SJSA1 (cell line): ENCODE measurements at regions not wholly inside any gene's neighbourhood (a gene's known extent, or its start where the extent isn't known, plus 50 kb on each side); places are given as distances from the start of the nearest gene placed in this dataset.
"Not testable (repeated sequence)": the region's sequence is repeated elsewhere in the genome, so short reads cannot be mapped to it uniquely, and the experiment has no call there.

Source experiments
- DNase-seq, 2 experiments: peaks; one replicate each; pipeline ENCODE4 v3.0.0-alpha.2; 2015 to 2020; ENCODE audit warnings: low spot score in 2 of 2, low read depth in 1 of 2
- H3K27ac ChIP-seq: fragments of 250-450 bp; sonication (Bioruptor Pico); 2 replicates; pipeline ENCODE4 v1.5.1; 2020; ENCODE audit warnings: mild to moderate bottlenecking, moderate library complexity
- H3K27me3 ChIP-seq: fragments of 250-450 bp; sonication (Bioruptor Pico); replicated peaks from 2 replicates; pipeline ENCODE4 v1.5.1; 2020; ENCODE audit warnings: mild to moderate bottlenecking, moderate library complexity
- H3K36me3 ChIP-seq: fragments of 250-450 bp; sonication (Bioruptor Pico); 2 replicates; pipeline ENCODE4 v1.5.1; 2020; ENCODE audit warnings: mild to moderate bottlenecking
- H3K4me1 ChIP-seq: fragments of 250-450 bp; sonication (Bioruptor Pico); replicated peaks from 2 replicates; pipeline ENCODE4 v1.6.1; 2021; ENCODE audit warnings: mild to moderate bottlenecking
- H3K4me3 ChIP-seq: fragments of 250-450 bp; sonication (Bioruptor Pico); 2 replicates; pipeline ENCODE4 v1.5.1; 2020; ENCODE audit warnings: mild to moderate bottlenecking
- H3K9me3 ChIP-seq: fragments of 250-450 bp; sonication (Bioruptor Pico); replicated peaks from 2 replicates; pipeline ENCODE4 v1.5.1; 2020; ENCODE audit warnings: mild to moderate bottlenecking

DNA sequence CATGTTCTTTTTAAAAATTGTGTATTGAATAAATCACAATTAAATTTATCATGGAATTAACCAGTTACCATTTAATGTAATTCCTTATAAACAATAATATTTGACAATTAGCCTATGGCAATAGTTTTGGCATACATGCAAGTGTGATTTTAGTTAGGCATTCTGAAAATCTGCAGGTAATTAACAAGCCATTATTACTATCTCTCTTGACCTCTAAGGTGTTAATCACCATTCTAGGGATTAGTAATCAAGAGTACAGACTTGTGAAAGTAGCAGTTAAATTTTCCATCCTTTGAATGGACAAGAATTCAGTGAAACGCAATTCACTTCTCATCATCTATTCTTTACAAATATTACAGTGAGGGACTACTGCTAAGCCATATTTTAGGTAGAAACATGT lies 127.7 kb upstream of the CHST9 start:
- no peaks in the 10 kb centered on the region for H3K36me3 ChIP-seq
- no peaks in the 10 kb centered on the region for H3K27me3 ChIP-seq
- no peaks in the 10 kb centered on the region for H3K4me1 ChIP-seq
- no peak overlapping the region for H3K4me3 ChIP-seq
- H3K9me3 ChIP-seq: no peaks in the 10 kb centered on the region
- H3K27ac ChIP-seq: no peak overlapping the region
- DNase-seq: no peak

DNA sequence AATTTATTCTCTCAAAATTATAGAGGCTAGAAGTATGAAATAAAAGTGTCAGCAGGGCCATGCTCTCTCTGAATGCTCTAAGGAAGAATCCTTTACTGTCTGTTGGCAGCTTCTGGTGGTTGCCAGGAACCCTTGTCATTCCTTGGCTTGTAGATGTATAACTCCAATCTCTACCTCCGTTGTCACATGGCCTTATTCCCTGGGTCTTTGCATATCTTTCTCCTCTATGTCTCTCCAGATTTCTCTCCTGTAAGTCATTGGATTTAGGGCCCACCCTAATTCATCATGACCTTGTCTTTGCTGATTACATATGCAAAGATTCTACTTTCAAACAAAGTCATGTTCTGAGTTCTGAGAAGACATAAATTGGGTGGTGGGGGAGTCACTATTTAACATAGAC lies 127.0 kb upstream of the CHST9 start:
- Histone ChIP-seq H3K4me1 (no peaks in the 10 kb centered on the region), H3K4me3 (no peak overlapping the region), H3K9me3 (no peaks in the 10 kb centered on the region), H3K27me3 (no peaks in the 10 kb centered on the region), H3K27ac (no peak overlapping the region), H3K36me3 (no peaks in the 10 kb centered on the region)
- no peak for DNase-seq

DNA sequence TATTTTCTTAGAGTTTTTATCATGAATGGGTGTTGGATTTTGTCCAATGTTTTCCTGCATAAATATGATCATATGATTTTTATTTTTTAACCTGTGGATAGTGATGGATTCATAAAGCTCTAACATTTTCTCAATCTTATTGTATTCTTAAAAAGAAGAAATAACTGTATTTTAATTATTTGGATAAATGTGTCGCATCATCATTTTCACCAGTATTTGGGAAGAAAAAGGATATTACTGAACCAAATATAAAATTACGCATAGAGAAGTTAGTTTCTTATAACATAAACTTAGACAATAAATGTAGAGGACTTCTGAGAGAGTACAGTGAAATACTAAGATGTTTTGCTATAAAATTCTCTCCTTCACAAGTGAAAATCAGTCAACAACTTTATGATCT lies 126.0 kb upstream of the CHST9 start:
- no peak overlapping the region for H3K27ac ChIP-seq
- no peaks in the 10 kb centered on the region for H3K27me3 ChIP-seq
- H3K4me1 ChIP-seq: no peaks in the 10 kb centered on the region
- H3K4me3 ChIP-seq: no peak overlapping the region
- no peak for DNase-seq
- H3K9me3 ChIP-seq: no peaks in the 10 kb centered on the region
- H3K36me3 ChIP-seq: no peaks in the 10 kb centered on the region

DNA sequence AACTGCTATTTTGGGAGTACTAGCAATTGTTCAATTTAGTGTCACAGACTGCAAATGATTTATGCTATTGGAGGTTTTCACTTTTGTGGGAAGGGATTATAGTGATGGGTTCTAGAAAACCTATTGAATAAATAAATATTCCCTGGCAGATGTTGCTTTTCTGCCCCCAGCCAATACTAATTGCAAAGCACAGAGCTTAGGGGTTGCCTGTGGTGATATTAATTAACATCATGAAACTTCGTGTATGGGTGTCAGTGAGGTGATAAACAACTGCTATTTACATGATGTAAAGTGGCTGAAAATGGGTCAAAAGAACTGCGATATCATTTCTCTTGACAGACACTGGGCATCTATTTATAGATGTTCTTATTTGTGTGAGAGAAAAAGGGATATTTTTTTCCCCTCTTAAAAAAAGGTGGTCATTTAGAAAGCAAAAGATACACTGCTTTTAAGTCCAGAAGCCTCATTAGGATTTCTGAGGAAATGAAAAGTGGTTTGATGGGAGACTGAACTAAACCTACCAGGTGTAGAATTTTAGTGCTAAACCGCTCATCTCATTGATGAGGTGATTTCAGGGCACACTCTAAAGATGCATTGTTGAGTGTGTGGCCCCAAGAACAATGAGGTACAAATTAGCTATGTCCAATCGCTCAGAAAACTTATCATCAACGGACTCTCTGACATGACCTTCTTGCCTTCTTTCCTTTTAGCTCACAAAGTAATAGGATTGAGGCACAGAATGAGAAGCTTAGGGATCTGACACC lies 116.7 kb upstream of the CHST9 start:
- H3K9me3 ChIP-seq: 0 out of 2 replicates have a peak, but pooled peaks cover 3% of the 10 kb centered on the region
- no peaks in the 10 kb centered on the region for H3K27me3 ChIP-seq
- no peaks in the 10 kb centered on the region for H3K36me3 ChIP-seq
- no peak for DNase-seq
- H3K27ac ChIP-seq: no peak overlapping the region
- H3K4me3 ChIP-seq: no peak overlapping the region
- H3K4me1 ChIP-seq: no peaks in the 10 kb centered on the region

DNA sequence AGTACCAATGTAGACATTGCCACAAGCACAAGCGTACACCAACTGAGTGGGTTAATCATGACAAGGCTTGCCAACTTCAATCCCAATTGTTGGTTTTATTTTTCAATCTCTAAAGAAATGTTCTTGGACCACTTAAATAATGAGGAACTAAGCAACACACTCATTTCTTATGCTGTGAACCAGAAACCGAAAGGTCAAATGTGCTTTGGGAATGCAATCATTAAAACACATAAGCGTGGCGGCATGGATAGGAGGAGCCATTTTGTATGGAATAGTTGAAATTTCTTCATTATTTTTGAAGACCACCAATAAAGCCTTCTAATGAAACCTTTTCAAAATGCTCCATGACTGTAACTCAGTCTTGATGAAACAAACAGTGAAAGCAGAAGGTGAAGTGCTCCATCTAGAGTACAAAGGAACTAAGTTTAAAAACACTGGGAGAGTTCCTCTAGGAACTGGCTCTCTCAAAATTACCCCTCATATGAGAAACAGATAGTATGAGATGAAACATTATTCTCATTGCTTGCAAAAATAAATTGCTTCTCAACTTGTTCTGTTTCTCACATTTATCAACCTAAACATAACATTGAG lies 113.2 kb upstream of the CHST9 start:
- Histone ChIP-seq H3K27me3 (no peaks in the 10 kb centered on the region), H3K27ac (no peak overlapping the region), H3K4me3 (no peak overlapping the region), H3K4me1 (no peaks in the 10 kb centered on the region), H3K9me3 (0 out of 2 replicates have a peak, but pooled peaks cover 3% of the 10 kb centered on the region), H3K36me3 (no peaks in the 10 kb centered on the region)
- DNase-seq: no peak

DNA sequence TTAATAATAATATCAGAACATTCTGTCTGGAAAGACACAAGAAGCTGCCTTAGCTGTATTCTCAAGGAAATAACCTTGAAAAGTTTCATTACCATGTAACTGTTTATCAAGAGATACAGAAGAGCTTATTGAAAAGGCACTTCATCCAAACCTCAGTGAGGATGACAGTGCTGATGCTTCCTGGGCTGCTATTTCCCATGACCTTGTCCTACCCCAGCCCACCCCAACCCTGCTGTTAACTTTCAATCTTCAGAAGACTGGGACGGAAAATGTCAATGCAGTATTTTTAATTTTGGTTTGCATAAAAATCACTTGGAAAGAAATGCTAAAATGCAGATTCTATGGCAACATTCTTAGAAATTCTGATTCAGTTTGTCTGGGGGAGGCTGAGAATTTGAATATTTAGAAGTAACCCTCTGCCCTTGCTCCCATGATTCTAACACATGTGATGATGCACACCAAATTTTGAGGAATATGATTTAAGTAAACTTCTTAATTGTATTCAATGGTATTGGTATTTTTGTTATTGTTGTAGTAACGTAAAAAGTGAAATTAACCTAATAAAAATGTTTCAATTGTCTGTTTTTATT lies 101.0 kb upstream of the CHST9 start:
- not testable (repeated sequence) for H3K4me1 ChIP-seq, DNase-seq, H3K36me3 ChIP-seq, H3K27me3 ChIP-seq, H3K27ac ChIP-seq, H3K4me3 ChIP-seq, H3K9me3 ChIP-seq

DNA sequence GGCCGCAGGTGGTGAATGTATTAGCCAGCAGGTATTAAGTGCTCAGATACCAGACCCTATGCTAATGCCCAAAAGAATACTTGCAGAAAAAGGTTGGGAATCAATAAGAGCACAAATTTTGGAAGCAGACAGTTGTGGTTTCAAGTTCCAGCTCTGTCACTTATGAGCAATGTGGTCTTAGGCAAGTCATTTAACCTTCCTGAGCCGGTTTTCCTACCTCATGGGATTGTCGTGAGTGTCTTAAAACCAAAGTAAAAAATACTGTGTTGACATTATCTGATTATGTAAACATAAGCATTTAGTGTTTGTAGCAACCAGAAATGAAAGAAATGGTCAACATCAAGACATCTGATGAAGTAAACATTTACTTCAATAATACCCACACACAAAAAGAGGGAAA lies 93.0 kb upstream of the CHST9 start:
- Histone ChIP-seq H3K9me3 (no peaks in the 10 kb centered on the region), H3K27ac (no peak overlapping the region), H3K4me3 (no peak overlapping the region), H3K4me1 (no peaks in the 10 kb centered on the region), H3K27me3 (no peaks in the 10 kb centered on the region), H3K36me3 (no peaks in the 10 kb centered on the region)
- DNase-seq: no peak

DNA sequence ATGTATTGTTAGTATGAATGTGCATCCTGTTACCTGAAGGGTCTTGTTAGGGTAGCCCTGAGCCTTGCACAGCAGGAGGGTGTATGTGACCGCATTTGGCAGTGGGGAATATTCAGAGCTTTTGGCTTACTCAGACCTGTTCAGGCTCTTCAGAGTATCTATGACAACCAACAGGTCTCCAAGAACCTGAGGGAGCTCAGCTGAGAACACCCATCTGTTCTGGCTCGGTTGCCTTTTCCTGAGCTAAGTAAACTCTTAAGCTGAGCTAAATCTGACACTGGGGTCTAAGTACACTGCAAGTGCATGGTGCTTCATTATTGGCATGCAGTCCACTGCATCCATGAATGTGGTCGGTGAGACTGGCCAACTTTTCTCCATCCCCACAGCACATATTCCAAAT lies 92.4 kb upstream of the CHST9 start:
- no peaks in the 10 kb centered on the region for H3K27me3 ChIP-seq
- H3K27ac ChIP-seq: no peak overlapping the region
- H3K36me3 ChIP-seq: no peaks in the 10 kb centered on the region
- no peak overlapping the region for H3K4me3 ChIP-seq
- H3K9me3 ChIP-seq: no peaks in the 10 kb centered on the region
- no peak for DNase-seq
- H3K4me1 ChIP-seq: no peaks in the 10 kb centered on the region

DNA sequence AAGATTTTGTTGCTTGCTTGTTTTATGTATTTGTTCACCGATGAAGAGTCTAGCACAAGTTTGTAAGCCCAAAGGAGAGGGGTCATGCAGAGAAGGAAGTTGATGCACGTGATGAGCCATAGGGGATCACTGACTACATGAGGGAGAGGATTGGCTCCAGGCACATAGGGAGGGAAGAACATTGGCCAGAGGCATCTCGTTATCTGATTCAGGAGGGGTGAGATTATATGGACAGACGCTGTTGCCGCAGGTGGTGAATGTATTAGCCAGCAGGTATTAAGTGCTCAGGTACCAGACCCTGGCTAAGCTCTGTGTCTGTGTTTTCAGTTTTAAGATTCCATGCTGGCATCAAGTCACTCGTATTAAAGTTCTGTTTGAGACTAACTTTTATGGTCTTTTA lies 91.8 kb upstream of the CHST9 start:
- no peaks in the 10 kb centered on the region for H3K4me1 ChIP-seq
- H3K36me3 ChIP-seq: no peaks in the 10 kb centered on the region
- H3K4me3 ChIP-seq: no peak overlapping the region
- H3K27ac ChIP-seq: no peak overlapping the region
- no peaks in the 10 kb centered on the region for H3K9me3 ChIP-seq
- H3K27me3 ChIP-seq: no peaks in the 10 kb centered on the region
- no peak for DNase-seq

DNA sequence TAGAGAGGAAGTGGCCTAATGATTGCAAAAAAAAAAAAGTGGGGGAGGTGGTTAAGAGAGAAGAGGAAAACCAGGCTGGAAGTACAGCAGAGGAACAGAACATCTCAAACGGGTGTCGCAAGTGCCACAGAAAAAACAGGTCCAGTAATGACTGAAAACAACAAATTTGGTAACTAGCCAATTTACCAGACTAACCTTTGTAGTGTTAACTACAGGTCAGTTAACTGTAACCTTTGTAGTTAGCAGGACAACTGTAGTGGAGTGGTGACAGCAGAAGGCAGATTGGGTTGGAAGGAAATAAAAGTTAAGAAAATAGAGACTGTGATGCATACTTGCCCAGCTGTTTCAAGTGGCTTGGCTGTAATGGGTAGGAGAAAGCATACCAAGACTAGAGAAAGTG lies 91.4 kb upstream of the CHST9 start:
- no peaks in the 10 kb centered on the region for H3K36me3 ChIP-seq
- H3K4me1 ChIP-seq: no peaks in the 10 kb centered on the region
- H3K9me3 ChIP-seq: no peaks in the 10 kb centered on the region
- no peak overlapping the region for H3K4me3 ChIP-seq
- no peaks in the 10 kb centered on the region for H3K27me3 ChIP-seq
- H3K27ac ChIP-seq: no peak overlapping the region
- no peak for DNase-seq

DNA sequence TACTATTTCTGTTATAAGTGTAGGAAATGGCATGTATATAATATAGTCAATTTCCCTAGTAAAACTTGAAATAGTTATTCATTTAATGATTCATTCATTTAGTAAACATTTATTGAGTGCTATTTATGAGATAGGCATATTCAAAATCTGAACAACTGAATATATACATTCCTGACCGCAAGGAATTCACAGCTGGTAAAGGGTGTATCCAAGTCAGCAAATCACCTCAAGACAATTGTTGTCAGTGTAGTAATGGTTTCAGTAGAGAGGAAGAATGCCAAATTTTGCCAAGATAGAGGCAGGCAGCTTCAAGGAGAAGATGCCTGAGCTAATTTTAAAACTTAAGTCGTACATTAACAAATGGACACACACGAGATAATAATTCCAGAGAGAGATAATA lies 89.8 kb upstream of the CHST9 start:
- H3K27ac ChIP-seq: no peak overlapping the region
- H3K9me3 ChIP-seq: no peaks in the 10 kb centered on the region
- no peaks in the 10 kb centered on the region for H3K27me3 ChIP-seq
- no peaks in the 10 kb centered on the region for H3K4me1 ChIP-seq
- H3K4me3 ChIP-seq: no peak overlapping the region
- no peak for DNase-seq
- no peaks in the 10 kb centered on the region for H3K36me3 ChIP-seq

DNA sequence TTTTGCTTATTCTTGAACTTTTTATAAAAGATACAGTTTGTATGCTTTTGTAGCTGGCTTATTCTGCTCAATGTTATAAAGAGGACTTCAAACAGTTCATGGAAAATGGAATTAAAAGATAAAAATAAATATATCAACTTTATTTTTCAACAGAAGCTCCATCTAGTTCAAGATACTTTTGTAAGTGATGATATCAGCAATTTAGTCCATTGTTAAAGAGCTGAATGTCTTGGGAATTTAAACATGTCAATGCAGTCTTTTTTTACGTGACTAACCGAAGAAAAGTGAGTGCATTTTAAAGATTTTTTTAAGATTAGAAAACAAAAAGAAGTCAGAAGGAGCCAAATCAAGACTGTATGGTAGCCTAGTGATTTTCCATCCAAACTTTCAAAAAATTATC lies 85.4 kb upstream of the CHST9 start:
- Histone ChIP-seq H3K27ac (no peak overlapping the region), H3K9me3 (no peaks in the 10 kb centered on the region), H3K4me1 (no peaks in the 10 kb centered on the region), H3K27me3 (no peaks in the 10 kb centered on the region), H3K4me3 (no peak overlapping the region), H3K36me3 (no peaks in the 10 kb centered on the region)
- no peak for DNase-seq

DNA sequence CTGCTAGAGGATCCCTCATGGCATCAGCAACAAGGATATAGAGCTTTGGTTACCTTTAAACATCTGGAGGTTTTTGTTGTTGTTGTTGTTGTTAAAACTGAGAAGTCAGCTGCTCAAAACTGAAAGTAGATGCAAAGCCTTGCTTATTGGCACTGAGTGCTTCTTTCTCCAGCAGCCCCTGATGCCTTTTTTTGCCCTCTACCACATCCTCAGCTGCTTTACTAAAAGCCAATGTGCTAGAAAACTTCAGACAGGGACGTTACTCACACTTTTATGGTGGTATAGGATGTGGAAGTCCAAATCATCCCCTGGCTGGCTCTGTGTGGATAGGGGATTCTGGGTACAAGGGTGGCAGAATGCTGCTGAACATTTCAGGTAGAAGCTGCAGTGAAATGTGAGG lies 78.3 kb upstream of the CHST9 start:
- Histone ChIP-seq H3K4me1 (no peaks in the 10 kb centered on the region), H3K27ac (no peak overlapping the region), H3K36me3 (no peaks in the 10 kb centered on the region), H3K9me3 (no peaks in the 10 kb centered on the region), H3K4me3 (no peak overlapping the region), H3K27me3 (no peaks in the 10 kb centered on the region)
- DNase-seq: no peak

DNA sequence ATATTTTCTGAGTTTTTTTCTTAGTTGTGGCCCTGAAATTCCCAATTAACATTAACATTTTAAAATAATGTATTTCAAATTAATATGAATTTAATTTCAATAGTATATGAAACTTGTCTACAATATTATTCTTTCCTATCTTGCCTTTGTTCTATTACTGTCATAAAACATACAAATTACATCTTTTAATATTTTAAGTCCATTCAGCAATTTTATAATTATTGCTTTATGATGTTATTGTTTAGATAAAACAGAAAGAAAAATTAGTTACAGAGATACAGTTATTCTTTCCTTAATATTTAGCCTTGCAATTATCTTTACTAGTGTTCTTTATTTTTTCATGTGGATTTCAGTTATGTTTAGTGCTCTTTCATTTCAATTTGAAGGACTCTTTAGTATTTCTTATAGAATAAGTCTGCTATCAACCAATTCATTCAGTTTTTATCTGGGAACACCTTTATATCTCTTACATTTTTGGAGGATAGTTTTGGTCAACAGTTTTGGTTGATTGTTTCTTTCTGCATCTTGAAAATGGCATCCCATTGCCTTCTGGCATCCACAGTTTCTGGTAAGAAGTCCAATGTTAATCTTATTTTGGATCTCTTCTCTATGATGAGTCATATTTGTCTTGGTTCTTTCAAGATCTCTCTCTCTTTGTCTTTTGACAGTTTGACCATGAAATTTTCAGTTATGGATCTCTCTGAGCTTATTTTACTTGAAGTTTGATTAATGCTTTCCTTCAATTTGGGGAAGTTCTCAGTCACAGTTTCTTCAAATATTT lies 76.9 kb upstream of the CHST9 start:
- Histone ChIP-seq H3K9me3 (no peaks in the 10 kb centered on the region), H3K4me3 (no peak overlapping the region), H3K36me3 (no peaks in the 10 kb centered on the region), H3K27ac (no peak overlapping the region), H3K4me1 (no peaks in the 10 kb centered on the region), H3K27me3 (no peaks in the 10 kb centered on the region)
- no peak for DNase-seq
